Smooth muscle cell (in vitro differentiated cells): ENCODE measurements at regions not wholly inside any gene's neighbourhood (a gene's known extent, or its start where the extent isn't known, plus 50 kb on each side); places are given as distances from the start of the nearest gene placed in this dataset.

Experiments used
- DNase-seq: peaks from one replicate; lab custom pipeline; 2025; ENCODE audit not compliant: unreplicated experiment; lab: John Stamatoyannopoulos, UW
- H2AFZ ChIP-seq: fragments of 200-600 bp; sonication (generic); 2 replicates; pipeline ENCODE4 v1.6.0; 2016; ENCODE audit warnings: antibody characterized with exemption, low read depth, mild to moderate bottlenecking
- H3F3A ChIP-seq: fragments of 200-600 bp; sonication (generic); 2 replicates; pipeline ENCODE4 v1.6.0; 2017; ENCODE audit warnings: antibody characterized with exemption, low read depth
- H3K27ac ChIP-seq: fragments of 200-600 bp; sonication (generic); 2 replicates; pipeline ENCODE4 v1.5.1; 2016; ENCODE audit warnings: low read depth, mild to moderate bottlenecking
- H3K27me3 ChIP-seq: fragments of 200-600 bp; sonication (generic); 2 replicates; pipeline ENCODE4 v1.6.1; 2016; ENCODE audit warnings: low read depth, mild to moderate bottlenecking
- H3K36me3 ChIP-seq: fragments of 200-600 bp; sonication (generic); 2 replicates; pipeline ENCODE4 v1.5.1; 2016; ENCODE audit warnings: low read depth
- H3K4me1 ChIP-seq: fragments of 200-600 bp; sonication (generic); 2 replicates; pipeline ENCODE4 v1.5.1; 2016; ENCODE audit warnings: low read depth
- H3K4me2 ChIP-seq: fragments of 200-600 bp; sonication (generic); 2 replicates; pipeline ENCODE4 v1.6.0; 2016; ENCODE audit warnings: mild to moderate bottlenecking
- H3K4me3 ChIP-seq: fragments of 200-600 bp; sonication (generic); 2 replicates; pipeline ENCODE4 v1.5.1; 2016; ENCODE audit warnings: mild to moderate bottlenecking
- H3K79me2 ChIP-seq: fragments of 200-600 bp; sonication (generic); 2 replicates; pipeline ENCODE4 v1.6.0; 2016; ENCODE audit warnings: low read depth, mild to moderate bottlenecking
- H3K9ac ChIP-seq: fragments of 200-600 bp; sonication (generic); 2 replicates; pipeline ENCODE4 v1.6.0; 2016; ENCODE audit warnings: low read depth
- H3K9me3 ChIP-seq: fragments of 200-600 bp; sonication (generic); replicated peaks from 2 replicates; pipeline ENCODE4 v1.5.1; 2016; ENCODE audit warnings: low read depth
- H4K20me1 ChIP-seq: fragments of 200-600 bp; sonication (generic); 2 replicates; pipeline ENCODE4 v1.6.0; 2016; ENCODE audit warnings: low read depth
- CTCF ChIP-seq: fragments of 200-600 bp; sonication (generic); IDR thresholded peaks from 2 replicates; pipeline ENCODE4 v1.5.1; 2017; ENCODE audit warnings: borderline replicate concordance, mild to moderate bottlenecking, antibody characterized with exemption; ENCODE audit not compliant: insufficient read depth, poor library complexity, severe bottlenecking
- WGBS: methylation state at CpG from one replicate; pipeline ENCODE4 v1.1.7; 2016; ENCODE audit warnings: low lambda C conversion rate; 5-methylcytosine and 5-hydroxymethylcytosine counted together

- no peak overlapping the region for H2AFZ ChIP-seq
- H3F3A ChIP-seq: no peaks in the 10 kb centered on the region
- WGBS: 86% methylated on average over 2 of the region's 2 CpGs
- no peak overlapping the region for H3K4me2 ChIP-seq
- H3K27ac ChIP-seq: no peak overlapping the region
- H3K79me2 ChIP-seq: no peaks in the 10 kb centered on the region
- peaks cover 6% of the 10 kb centered on the region for H3K4me1 ChIP-seq
- H3K9ac ChIP-seq: no peak overlapping the region
- no peaks in the 10 kb centered on the region for H4K20me1 ChIP-seq
- no peak for TF ChIP-seq CTCF
- H3K27me3 ChIP-seq: no peaks in the 10 kb centered on the region
- H3K4me3 ChIP-seq: no peak overlapping the region
- no peaks in the 10 kb centered on the region for H3K9me3 ChIP-seq
- no peak for DNase-seq
- no peaks in the 10 kb centered on the region for H3K36me3 ChIP-seq
Measured at GRCh38 chr2:149832324-149832723, 244.7 kb upstream of the MMADHC start.

- H3F3A ChIP-seq: no peaks in the 10 kb centered on the region
- H3K4me3 ChIP-seq: no peak overlapping the region
- no peak for TF ChIP-seq CTCF
- no peaks in the 10 kb centered on the region for H3K9me3 ChIP-seq
- no peak overlapping the region for H3K9ac ChIP-seq
- H3K79me2 ChIP-seq: no peaks in the 10 kb centered on the region
- no peak for DNase-seq
- H3K4me2 ChIP-seq: no peak overlapping the region
- no peaks in the 10 kb centered on the region for H3K36me3 ChIP-seq
- no peaks in the 10 kb centered on the region for H3K27me3 ChIP-seq
- no peak overlapping the region for H3K27ac ChIP-seq
- no peak overlapping the region for H2AFZ ChIP-seq
- H3K4me1 ChIP-seq: peaks cover 6% of the 10 kb centered on the region
- WGBS: 92% methylated on average over 2 of the region's 2 CpGs
- H4K20me1 ChIP-seq: no peaks in the 10 kb centered on the region
Measured at GRCh38 chr2:149828520-149829210, 241.1 kb upstream of the MMADHC start.

- H3K27ac ChIP-seq: no peak overlapping the region
- no peaks in the 10 kb centered on the region for H3K9me3 ChIP-seq
- H3K79me2 ChIP-seq: no peaks in the 10 kb centered on the region
- no peak overlapping the region for H3K9ac ChIP-seq
- no peak for DNase-seq
- no peaks in the 10 kb centered on the region for H3K36me3 ChIP-seq
- H4K20me1 ChIP-seq: no peaks in the 10 kb centered on the region
- H3F3A ChIP-seq: no peaks in the 10 kb centered on the region
- H3K4me2 ChIP-seq: no peak overlapping the region
- WGBS: 86% methylated on average over 2 of the region's 2 CpGs
- peaks cover 6% of the 10 kb centered on the region for H3K4me1 ChIP-seq
- no peak overlapping the region for H3K4me3 ChIP-seq
- H2AFZ ChIP-seq: no peak overlapping the region
- no peaks in the 10 kb centered on the region for H3K27me3 ChIP-seq
- TF ChIP-seq CTCF: no peak
Measured at GRCh38 chr2:149827585-149828126, 240.1 kb upstream of the MMADHC start.

- TF ChIP-seq CTCF: no peak
Measured at GRCh38 chr2:149826471-149827125, 239.0 kb upstream of the MMADHC start.

More at GRCh38 chr2:149826471-149827125, 239.0 kb upstream of the MMADHC start:
- H3K4me3 ChIP-seq: no peak overlapping the region
- no peak overlapping the region for H3K9ac ChIP-seq
- no peaks in the 10 kb centered on the region for H3F3A ChIP-seq
- H3K4me1 ChIP-seq: peaks cover 3% of the 10 kb centered on the region
- H3K27me3 ChIP-seq: no peaks in the 10 kb centered on the region
- H2AFZ ChIP-seq: no peak overlapping the region
- no peak for DNase-seq
- H3K4me2 ChIP-seq: no peak overlapping the region
- WGBS: 97% methylated on average over 1 of the region's 1 CpG
- no peaks in the 10 kb centered on the region for H3K36me3 ChIP-seq
- H3K9me3 ChIP-seq: no peaks in the 10 kb centered on the region
- no peak overlapping the region for H3K27ac ChIP-seq
- H3K79me2 ChIP-seq: no peaks in the 10 kb centered on the region
- no peaks in the 10 kb centered on the region for H4K20me1 ChIP-seq
